Breast epithelium (tissue), 3 donors: ENCODE measurements at regions not wholly inside any gene's neighbourhood (a gene's known extent, or its start where the extent isn't known, plus 50 kb on each side); places are given as distances from the start of the nearest gene placed in this dataset.

Experiments
- CTCF ChIP-seq, 3 donors: fragments of 450-650 bp; IDR thresholded peaks; one replicate each; pipeline ENCODE4 v1.5.1; 2016 to 2017; ENCODE audit warnings: antibody characterized with exemption in 3 of 3, mild to moderate bottlenecking in 3 of 3, moderate library complexity in 3 of 3
- POLR2A ChIP-seq: fragments of 450-650 bp; IDR thresholded peaks from one replicate; pipeline ENCODE4 v1.6.1; 2016; ENCODE audit warnings: antibody characterized with exemption, mild to moderate bottlenecking, moderate library complexity
- POLR2AphosphoS5 ChIP-seq, 3 donors: sonication (generic); formaldehyde crosslinking; IDR thresholded peaks; one replicate each; pipeline ENCODE4 v1.6.1; 2017; ENCODE audit warnings: antibody characterized with exemption in 3 of 3

DNA sequence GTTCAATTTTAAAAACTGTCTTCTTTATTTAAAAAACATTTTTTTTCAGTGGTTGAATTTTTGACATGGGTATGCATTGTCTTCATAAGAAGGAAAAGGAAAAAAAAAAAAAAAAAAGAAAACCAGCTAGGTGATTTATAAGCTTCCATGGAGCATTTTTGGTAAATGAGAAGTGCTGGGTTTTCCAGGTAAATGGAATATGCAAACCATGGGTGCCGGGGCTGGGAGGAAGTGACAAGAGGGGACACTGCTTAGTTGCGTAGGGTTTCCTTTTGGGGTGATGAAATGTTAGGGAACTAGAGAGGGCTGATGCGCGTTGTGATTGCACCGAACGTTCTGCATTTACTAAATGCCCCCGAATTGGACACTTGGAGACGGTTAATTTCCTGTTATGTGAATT lies 217.4 kb upstream of the FOXF1 start:
- TF ChIP-seq POLR2AphosphoS5 (IDR thresholded peaks at IDR 0.05) (no peak), CTCF (IDR thresholded peaks at IDR 0.05) (no peak), POLR2A (no peak)
